HepG2 (cell line): ENCODE measurements at regions not wholly inside any gene's neighbourhood (a gene's known extent, or its start where the extent isn't known, plus 50 kb on each side); places are given as distances from the start of the nearest gene placed in this dataset.

Experiments used
- ATAC-seq: fragments of 200-7000 bp; cut with Tn5 transposase; 3 replicates; pipeline ENCODE4 v1.9.1; 2020; ENCODE audit warnings: mild to moderate bottlenecking, moderate library complexity
- BruUV-seq: library from RNA; stranded (reverse); fragments of 400-500 nt; replicated peaks from 2 replicates; lab custom pipeline; 2021; lab: Mats Ljungman, UMichigan
- CTCF ChIA-PET: fragments of 300-600 bp; formaldehyde crosslinking; extraction: SDS; loops from one replicate; lab custom pipeline; 2021; ENCODE audit warnings: low total read pairs, inconsistent platforms, low intra/inter-chr PET ratio; lab: Yijun Ruan, JAX
- POLR2A ChIA-PET: fragments of 350-600 bp; sonication (Branson Sonifier 250); formaldehyde crosslinking; loops from one replicate; lab custom pipeline; 2020; ENCODE audit warnings: antibody characterized with exemption, inconsistent platforms; lab: Yijun Ruan, JAX
- DNase-seq: peaks from one replicate; pipeline ENCODE4 v3.0.0-alpha.2; 2015; ENCODE audit warnings: low spot score
- FAIRE-seq: peaks from 3 replicates; lab custom pipeline; 2011; peaks lifted over from hg19 to GRCh38; lab: Jason Lieb, UNC
- H2AFZ ChIP-seq: one replicate; pipeline ENCODE4 v1.6.1; 2011; ENCODE audit warnings: low read length, inconsistent platforms
- H3K27ac ChIP-seq: fragments of 300-600 bp; 3 replicates; pipeline ENCODE4 v1.8.0; 2011; ENCODE audit warnings: mixed run types, mild to moderate bottlenecking, mixed read lengths, low read length, inconsistent platforms; ENCODE audit not compliant: insufficient read depth; ENCODE audit errors: extremely low read length
- H3K27me3 ChIP-seq, 2 experiments: fragments of 200-600 bp in 1 of 2; 2 replicates in 1 of 2; 3 replicates in 1 of 2; pipeline versions ENCODE4 v1.6.0 to v1.8.0; 2011; ENCODE audit warnings: low read length in 2 of 2, mild to moderate bottlenecking in 2 of 2, moderate library complexity in 2 of 2, inconsistent platforms in 1 of 2; ENCODE audit not compliant: insufficient read depth in 2 of 2, control insufficient read depth in 1 of 2
- H3K36me3 ChIP-seq, 2 experiments: fragments of 200-600 bp in 1 of 2; replicated peaks in 1 of 2; 2 replicates in 1 of 2; 3 replicates in 1 of 2; pipeline versions ENCODE4 v1.5.1 to v1.8.0; 2011; ENCODE audit warnings: low read length in 2 of 2, inconsistent platforms in 1 of 2; ENCODE audit not compliant: insufficient read depth in 2 of 2, control insufficient read depth in 1 of 2
- H3K4me1 ChIP-seq: 2 replicates; pipeline ENCODE4 v1.5.1; 2012; ENCODE audit warnings: low read length, inconsistent platforms; ENCODE audit not compliant: insufficient read depth
- H3K4me2 ChIP-seq: 2 replicates; pipeline ENCODE4 v1.6.0; 2011; ENCODE audit warnings: low read depth, low read length, inconsistent platforms
- H3K4me3 ChIP-seq, 3 experiments: fragments of 200-600 bp in 1 of 3; sonication (generic), shearing (Covaris generic) in 1 of 3; replicated peaks in 1 of 3; 2 replicates each; pipeline ENCODE4 v1.5.1; 2011 to 2016; ENCODE audit warnings: low read length in 3 of 3, inconsistent platforms in 2 of 3, low read depth in 2 of 3, mild to moderate bottlenecking in 2 of 3, control low read depth in 1 of 3, mixed read lengths in 1 of 3; ENCODE audit not compliant: insufficient read depth in 1 of 3
- H3K79me2 ChIP-seq: one replicate; pipeline ENCODE4 v1.6.1; 2011; ENCODE audit warnings: low read length, inconsistent platforms; ENCODE audit not compliant: insufficient read depth
- H3K9ac ChIP-seq: 2 replicates; pipeline ENCODE4 v1.6.0; 2011; ENCODE audit warnings: mild to moderate bottlenecking, low read depth, low read length, inconsistent platforms; ENCODE audit not compliant: insufficient read depth
- H3K9me3 ChIP-seq: 2 replicates; pipeline ENCODE4 v1.5.1; 2012; ENCODE audit warnings: mild to moderate bottlenecking, low read length
- H4K20me1 ChIP-seq: 2 replicates; pipeline ENCODE4 v1.6.0; 2011; ENCODE audit warnings: inconsistent platforms, mild to moderate bottlenecking, low read length, moderate library complexity; ENCODE audit not compliant: insufficient read depth
- MAF1 ChIP-seq: sonication (generic); formaldehyde crosslinking; IDR thresholded peaks from 2 replicates; pipeline ENCODE4 v1.5.0; 2020; ENCODE audit warnings: missing genetic modification reagents, borderline replicate concordance
- RARG ChIP-seq: sonication (generic); formaldehyde crosslinking; IDR thresholded peaks from 2 replicates; pipeline ENCODE4 v1.4.0; 2020; ENCODE audit warnings: low read depth, mild to moderate bottlenecking, missing genetic modification reagents
- ZNF318 ChIP-seq: sonication (generic); formaldehyde crosslinking; IDR thresholded peaks from 2 replicates; pipeline ENCODE4 v1.4.0; 2020; ENCODE audit warnings: mild to moderate bottlenecking, missing genetic modification reagents
- whole genome bisulfite sequencing: methylation state at CpG from one replicate; pipeline ENCODE4 v1.1.6; 2017; ENCODE audit warnings: low lambda C conversion rate; 5-methylcytosine and 5-hydroxymethylcytosine counted together
- in situ Hi-C: cut with HindIII; loops from 2 replicates; pipeline ENCODE4 v1.10.0; 2017; ENCODE audit warnings: low pct_unique_long_range_greater_than_20kb; ENCODE audit not compliant: extremely low pct_ligation_motif_present
- intact Hi-C: fragments of 100-400 bp; cut with micrococcal nuclease; formaldehyde crosslinking; loops from one replicate; pipeline ENCODE4 v1.10.0; 2022; ENCODE audit not compliant: unreplicated experiment

GRCh38 chr7:41439515-41439879, 263.4 kb downstream of the INHBA start:
- TF ChIP-seq MAF1 (CRISPR knock-in tag) (no peak), RARG (CRISPR knock-in tag) (no peak), ZNF318 (CRISPR knock-in tag) (no peak)
- FAIRE-seq (no peak), DNase-seq (no peak), ATAC-seq (no peak)
- Histone ChIP-seq H3K27me3 (no peaks in the 10 kb centered on the region), H3K36me3 (no peaks in the 10 kb centered on the region), H3K9ac (no peak overlapping the region), H3K79me2 (no peaks in the 10 kb centered on the region), H3K4me2 (no peak overlapping the region), H3K27ac (no peak overlapping the region), H2AFZ (no peak overlapping the region), H3K4me3 (no peak overlapping the region), H4K20me1 (no peaks in the 10 kb centered on the region), H3K9me3 (peaks cover 34% of the 10 kb centered on the region), H3K4me1 (no peaks in the 10 kb centered on the region)
- in situ Hi-C loops: no loop called here
- WGBS: 8% methylated on average over 6 of the region's 7 CpGs
- intact Hi-C loops: no loop called here
- ChIA-PET CTCF (no interaction called here), POLR2A (no interaction called here)
- no TSS peak for BruUV-seq
